H1 (cell line): ENCODE measurements at regions not wholly inside any gene's neighbourhood (a gene's known extent, or its start where the extent isn't known, plus 50 kb on each side); places are given as distances from the start of the nearest gene placed in this dataset.

Source experiments
- GTF2F1 ChIP-seq: IDR thresholded peaks from 2 replicates; pipeline ENCODE4 v1.6.1; 2012; ENCODE audit warnings: low read depth, low read length, improper control_type of control experiment, borderline replicate concordance
- TAF7 ChIP-seq: optimal IDR thresholded peaks from 2 replicates; pipeline ENCODE3; 2011; ENCODE audit warnings: low read depth, mild to moderate bottlenecking, inconsistent platforms, low read length, moderate library complexity, borderline replicate concordance
- TF ChIP-seq, protein P1 (sequence below): fragments of 300-600 bp; sonication (generic); IDR thresholded peaks from 2 replicates; pipeline ENCODE4 v1.7.1; 2012; ENCODE audit warnings: low read length, moderate library complexity, mild to moderate bottlenecking, inconsistent platforms; ENCODE audit not compliant: insufficient replicate concordance
- TF ChIP-seq, protein P2 (sequence below): IDR thresholded peaks from 2 replicates; pipeline ENCODE4 v1.6.1; 2012; ENCODE audit warnings: low read length, inconsistent platforms

DNA sequence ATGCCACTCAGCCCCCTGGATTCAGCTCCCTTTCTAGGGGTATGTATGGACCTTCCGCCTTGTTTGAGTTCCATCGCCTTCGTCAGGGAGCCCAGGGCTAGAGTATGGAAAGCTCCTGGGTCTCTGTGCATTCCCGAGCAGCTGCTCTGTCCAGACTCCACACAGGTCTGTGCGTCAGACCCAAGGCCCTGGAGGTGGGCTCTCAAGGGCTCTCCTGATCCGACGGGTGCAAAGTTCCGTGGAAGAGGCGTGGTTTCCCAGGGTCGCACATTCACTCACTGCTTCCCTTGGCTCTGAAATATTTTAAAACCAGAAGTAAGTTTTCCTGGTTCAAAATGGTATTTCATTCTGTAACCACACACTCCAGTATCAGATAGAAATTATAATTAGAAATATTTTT is 863.2 kb downstream of the TRIML1 start (continued):
- TF ChIP-seq, protein P1, sequence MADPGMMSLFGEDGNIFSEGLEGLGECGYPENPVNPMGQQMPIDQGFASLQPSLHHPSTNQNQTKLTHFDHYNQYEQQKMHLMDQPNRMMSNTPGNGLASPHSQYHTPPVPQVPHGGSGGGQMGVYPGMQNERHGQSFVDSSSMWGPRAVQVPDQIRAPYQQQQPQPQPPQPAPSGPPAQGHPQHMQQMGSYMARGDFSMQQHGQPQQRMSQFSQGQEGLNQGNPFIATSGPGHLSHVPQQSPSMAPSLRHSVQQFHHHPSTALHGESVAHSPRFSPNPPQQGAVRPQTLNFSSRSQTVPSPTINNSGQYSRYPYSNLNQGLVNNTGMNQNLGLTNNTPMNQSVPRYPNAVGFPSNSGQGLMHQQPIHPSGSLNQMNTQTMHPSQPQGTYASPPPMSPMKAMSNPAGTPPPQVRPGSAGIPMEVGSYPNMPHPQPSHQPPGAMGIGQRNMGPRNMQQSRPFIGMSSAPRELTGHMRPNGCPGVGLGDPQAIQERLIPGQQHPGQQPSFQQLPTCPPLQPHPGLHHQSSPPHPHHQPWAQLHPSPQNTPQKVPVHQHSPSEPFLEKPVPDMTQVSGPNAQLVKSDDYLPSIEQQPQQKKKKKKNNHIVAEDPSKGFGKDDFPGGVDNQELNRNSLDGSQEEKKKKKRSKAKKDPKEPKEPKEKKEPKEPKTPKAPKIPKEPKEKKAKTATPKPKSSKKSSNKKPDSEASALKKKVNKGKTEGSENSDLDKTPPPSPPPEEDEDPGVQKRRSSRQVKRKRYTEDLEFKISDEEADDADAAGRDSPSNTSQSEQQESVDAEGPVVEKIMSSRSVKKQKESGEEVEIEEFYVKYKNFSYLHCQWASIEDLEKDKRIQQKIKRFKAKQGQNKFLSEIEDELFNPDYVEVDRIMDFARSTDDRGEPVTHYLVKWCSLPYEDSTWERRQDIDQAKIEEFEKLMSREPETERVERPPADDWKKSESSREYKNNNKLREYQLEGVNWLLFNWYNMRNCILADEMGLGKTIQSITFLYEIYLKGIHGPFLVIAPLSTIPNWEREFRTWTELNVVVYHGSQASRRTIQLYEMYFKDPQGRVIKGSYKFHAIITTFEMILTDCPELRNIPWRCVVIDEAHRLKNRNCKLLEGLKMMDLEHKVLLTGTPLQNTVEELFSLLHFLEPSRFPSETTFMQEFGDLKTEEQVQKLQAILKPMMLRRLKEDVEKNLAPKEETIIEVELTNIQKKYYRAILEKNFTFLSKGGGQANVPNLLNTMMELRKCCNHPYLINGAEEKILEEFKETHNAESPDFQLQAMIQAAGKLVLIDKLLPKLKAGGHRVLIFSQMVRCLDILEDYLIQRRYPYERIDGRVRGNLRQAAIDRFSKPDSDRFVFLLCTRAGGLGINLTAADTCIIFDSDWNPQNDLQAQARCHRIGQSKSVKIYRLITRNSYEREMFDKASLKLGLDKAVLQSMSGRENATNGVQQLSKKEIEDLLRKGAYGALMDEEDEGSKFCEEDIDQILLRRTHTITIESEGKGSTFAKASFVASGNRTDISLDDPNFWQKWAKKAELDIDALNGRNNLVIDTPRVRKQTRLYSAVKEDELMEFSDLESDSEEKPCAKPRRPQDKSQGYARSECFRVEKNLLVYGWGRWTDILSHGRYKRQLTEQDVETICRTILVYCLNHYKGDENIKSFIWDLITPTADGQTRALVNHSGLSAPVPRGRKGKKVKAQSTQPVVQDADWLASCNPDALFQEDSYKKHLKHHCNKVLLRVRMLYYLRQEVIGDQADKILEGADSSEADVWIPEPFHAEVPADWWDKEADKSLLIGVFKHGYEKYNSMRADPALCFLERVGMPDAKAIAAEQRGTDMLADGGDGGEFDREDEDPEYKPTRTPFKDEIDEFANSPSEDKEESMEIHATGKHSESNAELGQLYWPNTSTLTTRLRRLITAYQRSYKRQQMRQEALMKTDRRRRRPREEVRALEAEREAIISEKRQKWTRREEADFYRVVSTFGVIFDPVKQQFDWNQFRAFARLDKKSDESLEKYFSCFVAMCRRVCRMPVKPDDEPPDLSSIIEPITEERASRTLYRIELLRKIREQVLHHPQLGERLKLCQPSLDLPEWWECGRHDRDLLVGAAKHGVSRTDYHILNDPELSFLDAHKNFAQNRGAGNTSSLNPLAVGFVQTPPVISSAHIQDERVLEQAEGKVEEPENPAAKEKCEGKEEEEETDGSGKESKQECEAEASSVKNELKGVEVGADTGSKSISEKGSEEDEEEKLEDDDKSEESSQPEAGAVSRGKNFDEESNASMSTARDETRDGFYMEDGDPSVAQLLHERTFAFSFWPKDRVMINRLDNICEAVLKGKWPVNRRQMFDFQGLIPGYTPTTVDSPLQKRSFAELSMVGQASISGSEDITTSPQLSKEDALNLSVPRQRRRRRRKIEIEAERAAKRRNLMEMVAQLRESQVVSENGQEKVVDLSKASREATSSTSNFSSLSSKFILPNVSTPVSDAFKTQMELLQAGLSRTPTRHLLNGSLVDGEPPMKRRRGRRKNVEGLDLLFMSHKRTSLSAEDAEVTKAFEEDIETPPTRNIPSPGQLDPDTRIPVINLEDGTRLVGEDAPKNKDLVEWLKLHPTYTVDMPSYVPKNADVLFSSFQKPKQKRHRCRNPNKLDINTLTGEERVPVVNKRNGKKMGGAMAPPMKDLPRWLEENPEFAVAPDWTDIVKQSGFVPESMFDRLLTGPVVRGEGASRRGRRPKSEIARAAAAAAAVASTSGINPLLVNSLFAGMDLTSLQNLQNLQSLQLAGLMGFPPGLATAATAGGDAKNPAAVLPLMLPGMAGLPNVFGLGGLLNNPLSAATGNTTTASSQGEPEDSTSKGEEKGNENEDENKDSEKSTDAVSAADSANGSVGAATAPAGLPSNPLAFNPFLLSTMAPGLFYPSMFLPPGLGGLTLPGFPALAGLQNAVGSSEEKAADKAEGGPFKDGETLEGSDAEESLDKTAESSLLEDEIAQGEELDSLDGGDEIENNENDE: no peak
- TF ChIP-seq, protein P2, sequence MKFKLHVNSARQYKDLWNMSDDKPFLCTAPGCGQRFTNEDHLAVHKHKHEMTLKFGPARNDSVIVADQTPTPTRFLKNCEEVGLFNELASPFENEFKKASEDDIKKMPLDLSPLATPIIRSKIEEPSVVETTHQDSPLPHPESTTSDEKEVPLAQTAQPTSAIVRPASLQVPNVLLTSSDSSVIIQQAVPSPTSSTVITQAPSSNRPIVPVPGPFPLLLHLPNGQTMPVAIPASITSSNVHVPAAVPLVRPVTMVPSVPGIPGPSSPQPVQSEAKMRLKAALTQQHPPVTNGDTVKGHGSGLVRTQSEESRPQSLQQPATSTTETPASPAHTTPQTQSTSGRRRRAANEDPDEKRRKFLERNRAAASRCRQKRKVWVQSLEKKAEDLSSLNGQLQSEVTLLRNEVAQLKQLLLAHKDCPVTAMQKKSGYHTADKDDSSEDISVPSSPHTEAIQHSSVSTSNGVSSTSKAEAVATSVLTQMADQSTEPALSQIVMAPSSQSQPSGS: no peak
- no peak for TF ChIP-seq GTF2F1
- TF ChIP-seq TAF7: no peak
